HEK293T (cell line): ENCODE measurements at regions not wholly inside any gene's neighbourhood (a gene's known extent, or its start where the extent isn't known, plus 50 kb on each side); places are given as distances from the start of the nearest gene placed in this dataset.

ENCODE experiments used
- BHLHE40 ChIP-seq: fragments of 450-650 bp; IDR thresholded peaks from 2 replicates; pipeline ENCODE4 v1.6.1; 2016; ENCODE audit warnings: mild to moderate bottlenecking, moderate library complexity, borderline replicate concordance
- FOXM1 ChIP-seq: fragments of 450-650 bp; IDR thresholded peaks from 2 replicates; pipeline ENCODE4 v1.6.1; 2017; ENCODE audit warnings: mild to moderate bottlenecking, borderline replicate concordance
- NFRKB ChIP-seq: fragments of 450-650 bp; IDR thresholded peaks from 2 replicates; pipeline ENCODE4 v1.6.1; 2016; ENCODE audit warnings: mild to moderate bottlenecking, moderate library complexity
- SP1 ChIP-seq: fragments of 450-650 bp; IDR thresholded peaks from 2 replicates; pipeline ENCODE4 v1.6.1; 2017
- SUZ12 ChIP-seq: fragments of 450-650 bp; IDR thresholded peaks from 2 replicates; pipeline ENCODE4 v1.6.1; 2016; ENCODE audit warnings: mild to moderate bottlenecking
- TARDBP ChIP-seq: fragments of 450-650 bp; IDR thresholded peaks from 2 replicates; pipeline ENCODE4 v1.6.1; 2016

GRCh38 chr1:193988885-193989284, 802.5 kb upstream of the B3GALT2 start:
- no peak for TF ChIP-seq SP1
- TF ChIP-seq TARDBP, result no peak
- no peak for TF ChIP-seq SUZ12
- no peak for TF ChIP-seq NFRKB
- TF ChIP-seq FOXM1, result no peak
- no peak for TF ChIP-seq BHLHE40
